GM12864 (cell line): ENCODE measurements at regions not wholly inside any gene's neighbourhood (a gene's known extent, or its start where the extent isn't known, plus 50 kb on each side); places are given as distances from the start of the nearest gene placed in this dataset.

ENCODE experiments used
- DNase-seq: peaks from one replicate; pipeline ENCODE4 v3.0.0-alpha.2; 2011; ENCODE audit warnings: low read depth
- H3K4me3 ChIP-seq: 2 replicates; pipeline ENCODE4 v1.5.1; 2011; ENCODE audit warnings: mild to moderate bottlenecking, low read depth, low read length, control low read depth
- CTCF ChIP-seq: IDR thresholded peaks from 2 replicates; pipeline ENCODE4 v1.5.1; 2011; ENCODE audit warnings: low read depth, mild to moderate bottlenecking, moderate library complexity, low read length, control low read depth, inconsistent platforms; ENCODE audit errors: missing control alignments

GRCh38 chr2:187274146-187274545 is 173.9 kb downstream of the CALCRL start:
- no peak for DNase-seq
- H3K4me3 ChIP-seq, result no peak overlapping the region
- TF ChIP-seq CTCF, result no peak

- TF ChIP-seq CTCF, result no peak
- DNase-seq, result no peak
- no peak overlapping the region for H3K4me3 ChIP-seq
These were observed 175.8 kb downstream of the CALCRL start for GRCh38 chr2:187272255-187272654.

- no peak for DNase-seq
- TF ChIP-seq CTCF, result no peak
- no peak overlapping the region for H3K4me3 ChIP-seq
These were observed 176.2 kb downstream of the CALCRL start for GRCh38 chr2:187271825-187272224.

GRCh38 chr2:187266645-187267044 is 181.4 kb downstream of the CALCRL start:
- no peak overlapping the region for H3K4me3 ChIP-seq
- TF ChIP-seq CTCF, result no peak
- no peak for DNase-seq

- H3K4me3 ChIP-seq, result no peak overlapping the region
- no peak for TF ChIP-seq CTCF
- no peak for DNase-seq
These were observed 181.9 kb downstream of the CALCRL start for GRCh38 chr2:187266147-187266546.

- H3K4me3 ChIP-seq, result no peak overlapping the region
- no peak for TF ChIP-seq CTCF
- DNase-seq, result no peak
These were observed 183.4 kb downstream of the CALCRL start for GRCh38 chr2:187264612-187265011.

- DNase-seq, result no peak
- H3K4me3 ChIP-seq, result no peak overlapping the region
- no peak for TF ChIP-seq CTCF
These were observed 184.1 kb downstream of the CALCRL start for GRCh38 chr2:187263675-187264560.
